ENCODE measurements at regions not wholly inside any gene's neighbourhood (a gene's known extent, or its start where the extent isn't known, plus 50 kb on each side); places are given as distances from the start of the nearest gene placed in this dataset.

DNA sequence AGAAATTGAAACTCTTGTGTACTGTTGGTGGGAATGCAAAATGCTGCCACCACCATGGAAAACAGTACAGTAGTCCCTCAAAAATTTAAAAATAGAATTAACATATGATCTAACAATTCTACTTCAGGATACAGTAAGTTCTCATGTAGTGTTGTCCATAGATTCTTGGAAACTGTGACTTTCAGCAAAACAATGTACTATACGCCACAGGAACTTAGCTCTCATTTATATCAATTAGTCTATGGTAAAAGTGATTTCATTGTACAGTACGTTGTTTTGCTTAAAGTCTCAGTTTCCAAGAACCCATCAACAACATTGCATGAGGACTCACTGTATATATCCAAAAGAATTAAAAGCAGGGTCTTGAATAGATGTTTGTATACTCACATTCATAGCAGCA is 233.5 kb upstream of the GAS1 start:
- TF ChIP-seq CTCF (optimal IDR thresholded peaks at IDR 0.05 in 1 of 3, IDR thresholded peaks at IDR 0.05 in 1 of 3, conservative IDR thresholded peaks at IDR 0.05 in 1 of 3; ENCODE audit: extremely low read depth in 1 of 3, insufficient read depth in 2 of 3, low read length in 3 of 3) (no peak), EZH2 (IDR thresholded peaks at IDR 0.05; ENCODE audit: low read length) (no peak)
